Loucy (cell line): ENCODE measurements at regions not wholly inside any gene's neighbourhood (a gene's known extent, or its start where the extent isn't known, plus 50 kb on each side); places are given as distances from the start of the nearest gene placed in this dataset.
"Not testable (repeated sequence)": the region's sequence is repeated elsewhere in the genome, so short reads cannot be mapped to it uniquely, and the experiment has no call there.

Experiments used
- CTCF ChIP-seq: fragments of 200-600 bp; sonication (generic); conservative IDR thresholded peaks from 2 replicates; pipeline ENCODE4 v1.5.1; 2014; ENCODE audit warnings: mild to moderate bottlenecking, antibody characterized with exemption, low read length
- EZH2phosphoT487 ChIP-seq: fragments of 200-600 bp; IDR thresholded peaks from 2 replicates; pipeline ENCODE4 v1.6.1; 2018; ENCODE audit warnings: antibody characterized with exemption, mild to moderate bottlenecking, moderate library complexity, borderline replicate concordance

GRCh38 chr14:106626942-106627588 lies 1100.7 kb downstream of the TMEM121 start:
- TF ChIP-seq CTCF, result peak; percentile 56
- not testable (repeated sequence) for TF ChIP-seq EZH2phosphoT487
